GDM1 (cell line): ENCODE measurements at regions not wholly inside any gene's neighbourhood (a gene's known extent, or its start where the extent isn't known, plus 50 kb on each side); places are given as distances from the start of the nearest gene placed in this dataset.

Source experiments
- DNase-seq: peaks from one replicate; lab custom pipeline; 2025; lab: John Stamatoyannopoulos, UW

GRCh38 chr18:72187956-72188355 lies 356.2 kb downstream of the CBLN2 start:
- DNase-seq = no peak

- DNase-seq = no peak
Observed at GRCh38 chr18:72181241-72181764, 362.8 kb downstream of the CBLN2 start.

GRCh38 chr18:72180689-72181088 lies 363.5 kb downstream of the CBLN2 start:
- no peak for DNase-seq

- DNase-seq = no peak
Observed at GRCh38 chr18:72174972-72175649, 369.0 kb downstream of the CBLN2 start.

GRCh38 chr18:72171596-72171995 lies 372.5 kb downstream of the CBLN2 start:
- no peak for DNase-seq

GRCh38 chr18:72161691-72162090 lies 382.5 kb downstream of the CBLN2 start:
- DNase-seq = no peak

GRCh38 chr18:72160510-72161445 lies 383.4 kb downstream of the CBLN2 start:
- no peak for DNase-seq

- no peak for DNase-seq
Observed at GRCh38 chr18:72155327-72155726, 388.8 kb downstream of the CBLN2 start.

- DNase-seq = no peak
Observed at GRCh38 chr18:72154926-72155325, 389.2 kb downstream of the CBLN2 start.

GRCh38 chr18:72152935-72153334 lies 391.2 kb downstream of the CBLN2 start:
- DNase-seq = no peak

- no peak for DNase-seq
Observed at GRCh38 chr18:72147830-72148229, 396.3 kb downstream of the CBLN2 start.

GRCh38 chr18:72140007-72140406 lies 404.1 kb downstream of the CBLN2 start:
- no peak for DNase-seq

- DNase-seq = no peak
Observed at GRCh38 chr18:72128649-72129048, 415.5 kb downstream of the CBLN2 start.

- DNase-seq = no peak
Observed at GRCh38 chr18:72122103-72122502, 422.0 kb downstream of the CBLN2 start.

- DNase-seq = no peak
Observed at GRCh38 chr18:72119082-72119481, 425.1 kb downstream of the CBLN2 start.

- no peak for DNase-seq
Observed at GRCh38 chr18:72114801-72115594, 429.1 kb downstream of the CBLN2 start.

- no peak for DNase-seq
Observed at GRCh38 chr18:72107647-72108383, 436.3 kb downstream of the CBLN2 start.

GRCh38 chr18:72104851-72105250 lies 439.3 kb downstream of the CBLN2 start:
- DNase-seq = no peak

- DNase-seq = no peak
Observed at GRCh38 chr18:72102412-72102811, 441.7 kb downstream of the CBLN2 start.

- DNase-seq = no peak
Observed at GRCh38 chr18:72100465-72101004, 443.6 kb downstream of the CBLN2 start.

GRCh38 chr18:72091369-72091768 lies 452.8 kb downstream of the CBLN2 start:
- no peak for DNase-seq
